SK-N-SH treated with all-trans-retinoic acid at 6 μM for 48 hours (cell line): ENCODE measurements at regions not wholly inside any gene's neighbourhood (a gene's known extent, or its start where the extent isn't known, plus 50 kb on each side); places are given as distances from the start of the nearest gene placed in this dataset.
"Not testable (repeated sequence)": the region's sequence is repeated elsewhere in the genome, so short reads cannot be mapped to it uniquely, and the experiment has no call there.

Experiments used
- ARNTL ChIP-seq: fragments of 450-650 bp; formaldehyde crosslinking; IDR thresholded peaks from 2 replicates; pipeline ENCODE4 v1.5.0; 2020; ENCODE audit warnings: low read depth, mild to moderate bottlenecking, moderate library complexity, borderline replicate concordance
- OSR1 ChIP-seq: fragments of 250-450 bp; sonication (Bioruptor Pico); IDR thresholded peaks from 2 replicates; pipeline ENCODE4 v1.8.0; 2022; ENCODE audit warnings: moderate library complexity, mild to moderate bottlenecking, inconsistent platforms
- PATZ1 ChIP-seq: fragments of 250-450 bp; sonication (Bioruptor Pico); IDR thresholded peaks from 2 replicates; pipeline ENCODE4 v1.8.0; 2020; ENCODE audit warnings: mild to moderate bottlenecking, moderate library complexity, borderline replicate concordance

GRCh38 chr1:206256935-206257334, 53.6 kb downstream of the SRGAP2 start:
- TF ChIP-seq OSR1, PATZ1, ARNTL (CRISPR knock-in tag): not testable (repeated sequence)
